ENCODE measurements at regions not wholly inside any gene's neighbourhood (a gene's known extent, or its start where the extent isn't known, plus 50 kb on each side); places are given as distances from the start of the nearest gene placed in this dataset.

GRCh38 chr2:60234274-60234986, 319.0 kb downstream of the BCL11A start:
- no peak for DNase-seq
- ATAC-seq (ENCODE audit: insufficient read depth, low read depth): peak; percentile 42; the same call in 1 of the 3 replicates
- TF ChIP-seq EZH2 (IDR thresholded peaks at IDR 0.05; ENCODE audit: borderline replicate concordance, low read depth, low read length, severe bottlenecking) (no peak), CTCF (IDR thresholded peaks at IDR 0.05; ENCODE audit: borderline replicate concordance, extremely low read depth, low read length, poor library complexity, severe bottlenecking) (no peak)
- Histone ChIP-seq H3K4me2 (ENCODE audit: insufficient read depth, low read length) (no peak overlapping the region), H3K9ac (ENCODE audit: low read depth, low read length) (no peak overlapping the region), H4K20me1 (ENCODE audit: insufficient read depth, low read length) (no peaks in the 10 kb centered on the region), H3K9me3 (ENCODE audit: insufficient read depth, low read length, severe bottlenecking) (peaks cover 12% of the 10 kb centered on the region), H2AFZ (ENCODE audit: low read depth, low read length) (no peak overlapping the region), H3K4me1 (ENCODE audit: insufficient read depth, low read length) (no peaks in the 10 kb centered on the region), H3K36me3 (ENCODE audit: insufficient read depth, low read length) (no peaks in the 10 kb centered on the region), H3K79me2 (ENCODE audit: insufficient read depth, low read length) (no peaks in the 10 kb centered on the region), H3K27ac (ENCODE audit: low read length) (no peak overlapping the region), H3K4me3 (ENCODE audit: low read depth in 1 of 2, low read length in 2 of 2) (no peak overlapping the region), H3K27me3 (ENCODE audit: insufficient read depth, low read length, poor library complexity) (no peaks in the 10 kb centered on the region)

- Histone ChIP-seq H3K9me3 (ENCODE audit: insufficient read depth, low read length, severe bottlenecking) (peaks cover 12% of the 10 kb centered on the region), H3K4me2 (ENCODE audit: insufficient read depth, low read length) (no peak overlapping the region)
- no peak for TF ChIP-seq EZH2 (IDR thresholded peaks at IDR 0.05; ENCODE audit: borderline replicate concordance, low read depth, low read length, severe bottlenecking)
- TF ChIP-seq CTCF (IDR thresholded peaks at IDR 0.05; ENCODE audit: borderline replicate concordance, extremely low read depth, low read length, poor library complexity, severe bottlenecking): no peak
These were observed 322.9 kb downstream of the BCL11A start for GRCh38 chr2:60230596-60230995.

GRCh38 chr2:60230037-60230436, 323.4 kb downstream of the BCL11A start:
- ATAC-seq (ENCODE audit: insufficient read depth, low read depth) (peak; percentile 44; the same call in 2 of the 3 replicates), DNase-seq (no peak)
- Histone ChIP-seq H2AFZ (ENCODE audit: low read depth, low read length) (no peak overlapping the region), H3K27me3 (ENCODE audit: insufficient read depth, low read length, poor library complexity) (no peaks in the 10 kb centered on the region), H3K4me3 (ENCODE audit: low read depth in 1 of 2, low read length in 2 of 2) (no peak overlapping the region), H3K79me2 (ENCODE audit: insufficient read depth, low read length) (no peaks in the 10 kb centered on the region), H3K9me3 (ENCODE audit: insufficient read depth, low read length, severe bottlenecking) (peaks cover 12% of the 10 kb centered on the region), H4K20me1 (ENCODE audit: insufficient read depth, low read length) (no peaks in the 10 kb centered on the region), H3K9ac (ENCODE audit: low read depth, low read length) (no peak overlapping the region), H3K36me3 (ENCODE audit: insufficient read depth, low read length) (no peaks in the 10 kb centered on the region), H3K4me2 (ENCODE audit: insufficient read depth, low read length) (no peak overlapping the region), H3K27ac (ENCODE audit: low read length) (no peak overlapping the region), H3K4me1 (ENCODE audit: insufficient read depth, low read length) (no peaks in the 10 kb centered on the region)
- TF ChIP-seq EZH2 (IDR thresholded peaks at IDR 0.05; ENCODE audit: borderline replicate concordance, low read depth, low read length, severe bottlenecking) (no peak), CTCF (IDR thresholded peaks at IDR 0.05; ENCODE audit: borderline replicate concordance, extremely low read depth, low read length, poor library complexity, severe bottlenecking) (no peak)

More at GRCh38 chr2:60230596-60230995, 322.9 kb downstream of the BCL11A start:
- Histone ChIP-seq H3K4me1 (ENCODE audit: insufficient read depth, low read length) (no peaks in the 10 kb centered on the region), H2AFZ (ENCODE audit: low read depth, low read length) (no peak overlapping the region), H4K20me1 (ENCODE audit: insufficient read depth, low read length) (no peaks in the 10 kb centered on the region), H3K79me2 (ENCODE audit: insufficient read depth, low read length) (no peaks in the 10 kb centered on the region), H3K9ac (ENCODE audit: low read depth, low read length) (no peak overlapping the region), H3K27ac (ENCODE audit: low read length) (no peak overlapping the region), H3K36me3 (ENCODE audit: insufficient read depth, low read length) (no peaks in the 10 kb centered on the region), H3K27me3 (ENCODE audit: insufficient read depth, low read length, poor library complexity) (no peaks in the 10 kb centered on the region), H3K4me3 (ENCODE audit: low read depth in 1 of 2, low read length in 2 of 2) (no peak overlapping the region)
- DNase-seq (no peak), ATAC-seq (ENCODE audit: insufficient read depth, low read depth) (no peak)
